ENCODE measurements at regions not wholly inside any gene's neighbourhood (a gene's known extent, or its start where the extent isn't known, plus 50 kb on each side); places are given as distances from the start of the nearest gene placed in this dataset.

DNA sequence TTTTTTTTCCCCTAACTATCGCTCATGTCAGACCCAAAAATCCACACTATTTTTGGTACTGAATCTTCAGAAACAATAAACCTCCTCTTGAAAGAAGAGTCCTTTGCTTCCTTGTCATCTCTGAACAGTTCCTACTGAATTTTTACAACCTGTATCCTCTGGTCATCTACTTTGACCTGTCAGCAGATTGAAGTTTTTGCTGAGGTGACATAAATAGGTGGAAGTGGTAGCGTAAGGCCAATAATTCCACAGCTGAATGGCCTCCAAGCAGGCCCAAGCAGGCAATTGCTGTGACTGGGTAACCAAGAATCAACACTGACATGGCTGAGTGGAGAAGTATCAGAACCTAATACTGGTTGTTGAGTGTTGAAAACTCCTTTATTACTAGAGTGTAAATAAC, 117.4 kb upstream of the MAGI2 start:
- Histone ChIP-seq H3K9me3 (no peaks in the 10 kb centered on the region), H3K27ac (no peak overlapping the region), H3K4me3 (no peak overlapping the region), H3K27me3 (replicated peaks; ENCODE audit: insufficient read depth) (no peaks in the 10 kb centered on the region), H3K4me1 (replicated peaks) (no peaks in the 10 kb centered on the region), H3K36me3 (no peaks in the 10 kb centered on the region)
- 85% methylated on average over 2 of the region's 2 CpGs for WGBS
- intact Hi-C loops (cut with DNase I) = no loop called here
- no peak for DNase-seq (ENCODE audit: low spot score)
- TF ChIP-seq, protein P1, sequence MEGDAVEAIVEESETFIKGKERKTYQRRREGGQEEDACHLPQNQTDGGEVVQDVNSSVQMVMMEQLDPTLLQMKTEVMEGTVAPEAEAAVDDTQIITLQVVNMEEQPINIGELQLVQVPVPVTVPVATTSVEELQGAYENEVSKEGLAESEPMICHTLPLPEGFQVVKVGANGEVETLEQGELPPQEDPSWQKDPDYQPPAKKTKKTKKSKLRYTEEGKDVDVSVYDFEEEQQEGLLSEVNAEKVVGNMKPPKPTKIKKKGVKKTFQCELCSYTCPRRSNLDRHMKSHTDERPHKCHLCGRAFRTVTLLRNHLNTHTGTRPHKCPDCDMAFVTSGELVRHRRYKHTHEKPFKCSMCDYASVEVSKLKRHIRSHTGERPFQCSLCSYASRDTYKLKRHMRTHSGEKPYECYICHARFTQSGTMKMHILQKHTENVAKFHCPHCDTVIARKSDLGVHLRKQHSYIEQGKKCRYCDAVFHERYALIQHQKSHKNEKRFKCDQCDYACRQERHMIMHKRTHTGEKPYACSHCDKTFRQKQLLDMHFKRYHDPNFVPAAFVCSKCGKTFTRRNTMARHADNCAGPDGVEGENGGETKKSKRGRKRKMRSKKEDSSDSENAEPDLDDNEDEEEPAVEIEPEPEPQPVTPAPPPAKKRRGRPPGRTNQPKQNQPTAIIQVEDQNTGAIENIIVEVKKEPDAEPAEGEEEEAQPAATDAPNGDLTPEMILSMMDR (IDR thresholded peaks at IDR 0.05) = no peak
- TF ChIP-seq POLR2AphosphoS5 (IDR thresholded peaks at IDR 0.05) = no peak

DNA sequence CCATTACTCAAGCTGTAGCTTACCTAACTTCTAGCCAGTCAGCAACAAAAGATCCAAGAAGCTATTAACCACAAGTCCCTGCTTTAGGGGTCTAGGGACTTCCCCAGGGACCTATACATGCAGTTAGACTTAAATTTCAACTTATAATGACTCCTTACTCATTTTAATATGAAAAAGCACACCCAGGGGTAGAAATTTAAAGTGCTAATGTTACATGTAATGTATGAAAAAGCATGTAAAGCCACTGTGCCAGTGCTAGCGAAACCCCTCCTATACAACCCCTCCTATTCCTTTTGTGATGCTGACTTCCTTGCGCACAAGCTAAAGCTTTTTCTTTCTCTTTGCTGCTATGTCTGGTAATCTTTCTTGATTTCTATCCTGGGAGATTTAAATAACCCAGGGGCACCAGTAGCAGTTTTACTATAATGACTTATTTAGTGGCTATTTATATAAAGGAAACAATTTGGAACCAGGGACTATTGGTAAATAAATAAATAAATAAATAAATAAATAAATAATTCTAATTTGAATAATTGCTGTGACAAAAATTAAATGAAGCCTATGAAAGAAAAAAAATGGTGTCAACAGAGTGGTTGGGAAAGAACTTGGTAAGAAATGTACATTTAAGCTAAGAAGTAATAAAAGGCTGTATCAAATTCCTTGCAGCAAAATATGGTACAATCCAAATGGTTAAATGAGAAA, 110.5 kb upstream of the MAGI2 start:
- WGBS = 96% methylated on average over 2 of the region's 2 CpGs
- H3K27ac ChIP-seq = no peak overlapping the region
- no peak overlapping the region for H3K4me3 ChIP-seq
- TF ChIP-seq POLR2AphosphoS5 (IDR thresholded peaks at IDR 0.05) = no peak
- TF ChIP-seq, protein P1 (IDR thresholded peaks at IDR 0.05) = no peak
- no peak for TF ChIP-seq POLR2A (IDR thresholded peaks at IDR 0.05)
- H3K9me3 ChIP-seq = no peaks in the 10 kb centered on the region
- H3K4me1 ChIP-seq (replicated peaks) = no peaks in the 10 kb centered on the region
- no peaks in the 10 kb centered on the region for H3K27me3 ChIP-seq (replicated peaks; ENCODE audit: insufficient read depth)
- no peaks in the 10 kb centered on the region for H3K36me3 ChIP-seq
- intact Hi-C loops (cut with DNase I) = no loop called here
- DNase-seq (ENCODE audit: low spot score) = no peak

DNA sequence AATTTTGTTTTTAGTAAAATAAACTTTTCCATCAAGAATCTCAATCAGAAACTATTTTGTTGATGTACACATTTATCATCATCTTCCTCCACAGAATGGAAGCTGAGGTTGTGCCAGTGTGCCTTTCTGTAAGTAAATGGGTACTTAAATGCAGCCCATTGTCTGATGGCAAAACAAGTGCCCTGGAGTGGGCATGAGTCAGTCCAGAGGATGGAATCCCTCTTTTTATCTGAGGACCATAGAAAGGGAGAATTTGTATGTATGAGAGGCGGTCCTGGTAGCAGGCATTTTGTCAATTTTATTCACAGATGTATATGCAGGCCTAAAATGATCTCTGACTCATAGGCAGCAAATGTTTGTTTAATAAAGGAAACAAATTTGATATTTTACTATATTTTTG, 102.1 kb upstream of the MAGI2 start:
- Histone ChIP-seq H3K27ac (no peak overlapping the region), H3K36me3 (no peaks in the 10 kb centered on the region), H3K4me3 (no peak overlapping the region), H3K27me3 (replicated peaks; ENCODE audit: insufficient read depth) (no peaks in the 10 kb centered on the region), H3K4me1 (replicated peaks) (no peaks in the 10 kb centered on the region), H3K9me3 (no peaks in the 10 kb centered on the region)
- TF ChIP-seq POLR2AphosphoS5 (IDR thresholded peaks at IDR 0.05) = no peak
- TF ChIP-seq POLR2A (IDR thresholded peaks at IDR 0.05) = no peak
- TF ChIP-seq, protein P1 (IDR thresholded peaks at IDR 0.05) = no peak
- intact Hi-C loops (cut with DNase I) = no loop called here
- no peak for DNase-seq (ENCODE audit: low spot score)
- 96% methylated on average over 1 of the region's 1 CpG for WGBS

DNA sequence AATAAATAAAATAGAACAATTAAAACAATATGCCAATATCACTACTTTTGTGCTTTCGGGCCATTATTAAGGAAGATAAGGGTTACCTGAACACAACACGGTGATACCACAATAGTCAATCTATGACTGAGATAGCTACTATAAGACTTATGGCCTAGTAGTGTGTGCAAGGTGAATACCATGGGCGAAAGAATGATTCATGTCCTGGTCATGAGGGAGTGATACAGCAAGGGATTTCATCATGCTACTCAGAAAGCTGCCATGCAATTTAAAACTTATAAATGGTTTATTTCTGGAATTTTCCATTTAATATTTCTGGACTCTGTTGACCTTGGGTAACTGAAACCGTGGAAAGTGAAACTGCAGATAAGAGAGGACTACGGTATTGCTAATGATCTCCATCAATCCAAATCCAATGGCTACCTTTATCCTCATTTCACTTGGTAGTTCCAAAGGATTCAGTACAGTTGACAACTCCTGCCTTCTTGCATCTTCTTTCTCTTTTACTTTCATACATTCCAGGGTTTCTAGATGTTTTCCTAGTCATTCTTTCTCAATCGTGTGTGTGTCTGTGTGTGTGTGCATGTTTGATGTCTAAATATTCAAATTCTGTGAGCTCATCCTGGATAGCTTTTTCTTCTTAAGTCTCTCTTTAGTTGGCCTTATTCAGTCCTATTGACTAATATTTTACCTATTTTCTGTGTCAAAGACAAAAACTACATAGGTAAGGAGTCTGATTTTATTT, 100.5 kb upstream of the MAGI2 start:
- no peaks in the 10 kb centered on the region for H3K4me1 ChIP-seq (replicated peaks)
- DNase-seq (ENCODE audit: low spot score) = no peak
- H3K27ac ChIP-seq = no peak overlapping the region
- H3K9me3 ChIP-seq = no peaks in the 10 kb centered on the region
- 93% methylated on average over 6 of the region's 6 CpGs for WGBS
- H3K27me3 ChIP-seq (replicated peaks; ENCODE audit: insufficient read depth) = no peaks in the 10 kb centered on the region
- TF ChIP-seq POLR2A (IDR thresholded peaks at IDR 0.05) = no peak
- TF ChIP-seq, protein P1 (IDR thresholded peaks at IDR 0.05) = no peak
- no peak for TF ChIP-seq POLR2AphosphoS5 (IDR thresholded peaks at IDR 0.05)
- H3K36me3 ChIP-seq = no peaks in the 10 kb centered on the region
- intact Hi-C loops (cut with DNase I) = no loop called here
- no peak overlapping the region for H3K4me3 ChIP-seq

DNA sequence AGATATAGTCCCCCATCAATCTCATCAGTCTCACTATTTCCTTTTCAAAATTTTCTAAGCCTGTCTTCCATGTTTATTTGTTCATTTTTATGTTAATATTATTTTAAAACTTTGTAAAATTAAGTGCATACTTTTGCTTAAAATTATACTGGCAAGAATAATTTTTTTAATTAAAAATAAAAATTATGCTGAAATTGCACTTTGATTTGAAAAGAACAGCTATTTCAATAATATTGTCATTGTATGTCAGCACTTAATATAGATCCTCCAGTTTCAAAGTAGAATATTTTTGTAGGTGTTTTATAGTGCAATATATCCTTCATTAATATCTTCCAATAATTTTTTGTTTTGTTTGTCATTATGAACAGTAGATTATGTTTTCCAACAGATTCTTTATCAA, 99.0 kb upstream of the MAGI2 start:
- Histone ChIP-seq H3K4me1 (replicated peaks) (no peaks in the 10 kb centered on the region), H3K27ac (no peak overlapping the region), H3K4me3 (no peak overlapping the region), H3K9me3 (no peaks in the 10 kb centered on the region), H3K27me3 (replicated peaks; ENCODE audit: insufficient read depth) (no peaks in the 10 kb centered on the region), H3K36me3 (no peaks in the 10 kb centered on the region)
- no peak for DNase-seq (ENCODE audit: low spot score)
- intact Hi-C loops (cut with DNase I) = no loop called here
- TF ChIP-seq, protein P1 (IDR thresholded peaks at IDR 0.05) = no peak
- TF ChIP-seq POLR2AphosphoS5 (IDR thresholded peaks at IDR 0.05) (no peak), POLR2A (IDR thresholded peaks at IDR 0.05) (no peak)

All from prostate gland (tissue), 2 donors.